DMS114 treated with DMSO at 0.1 percent for 48 hours (cell line): ENCODE measurements at regions not wholly inside any gene's neighbourhood (a gene's known extent, or its start where the extent isn't known, plus 50 kb on each side); places are given as distances from the start of the nearest gene placed in this dataset.

Source experiments
- DNase-seq: peaks from one replicate; lab custom pipeline; 2025; ENCODE audit not compliant: unreplicated experiment; lab: John Stamatoyannopoulos, UW

GRCh38 chr6:84422380-84422968 lies 195.0 kb upstream of the CEP162 start:
- peak; percentile 1 for DNase-seq

GRCh38 chr6:84421031-84421430 lies 193.6 kb upstream of the CEP162 start:
- DNase-seq = no peak

- DNase-seq = no peak
Measured at GRCh38 chr6:84417260-84417659, 189.8 kb upstream of the CEP162 start.

- no peak for DNase-seq
Measured at GRCh38 chr6:84416043-84416657, 188.7 kb upstream of the CEP162 start.

GRCh38 chr6:84415517-84415916 lies 188.1 kb upstream of the CEP162 start:
- no peak for DNase-seq

- DNase-seq = no peak
Measured at GRCh38 chr6:84415068-84415467, 187.6 kb upstream of the CEP162 start.

GRCh38 chr6:84414531-84414930 lies 187.1 kb upstream of the CEP162 start:
- no peak for DNase-seq

GRCh38 chr6:84411060-84411629 lies 183.7 kb upstream of the CEP162 start:
- no peak for DNase-seq

GRCh38 chr6:84409911-84410310 lies 182.5 kb upstream of the CEP162 start:
- no peak for DNase-seq

- DNase-seq = no peak
Measured at GRCh38 chr6:84408028-84408427, 180.6 kb upstream of the CEP162 start.

GRCh38 chr6:84403545-84403944 lies 176.1 kb upstream of the CEP162 start:
- DNase-seq = no peak

- DNase-seq = no peak
Measured at GRCh38 chr6:84399003-84399402, 171.6 kb upstream of the CEP162 start.

- DNase-seq = no peak
Measured at GRCh38 chr6:84392261-84392660, 164.8 kb upstream of the CEP162 start.

- no peak for DNase-seq
Measured at GRCh38 chr6:84390851-84391250, 163.4 kb upstream of the CEP162 start.

- DNase-seq = no peak
Measured at GRCh38 chr6:84390334-84390733, 162.9 kb upstream of the CEP162 start.

GRCh38 chr6:84379142-84379541 lies 151.7 kb upstream of the CEP162 start:
- DNase-seq = no peak

GRCh38 chr6:84372290-84372689 lies 144.8 kb upstream of the CEP162 start:
- no peak for DNase-seq

GRCh38 chr6:84371681-84372080 lies 144.2 kb upstream of the CEP162 start:
- DNase-seq = no peak

GRCh38 chr6:84362193-84362821 lies 134.9 kb upstream of the CEP162 start:
- DNase-seq = no peak

- no peak for DNase-seq
Measured at GRCh38 chr6:84361372-84362192, 134.1 kb upstream of the CEP162 start.

GRCh38 chr6:84360039-84360438 lies 132.6 kb upstream of the CEP162 start:
- DNase-seq = no peak
